Fibroblast of skin of scalp (primary cell): ENCODE measurements at regions not wholly inside any gene's neighbourhood (a gene's known extent, or its start where the extent isn't known, plus 50 kb on each side); places are given as distances from the start of the nearest gene placed in this dataset.
"Not testable (repeated sequence)": the region's sequence is repeated elsewhere in the genome, so short reads cannot be mapped to it uniquely, and the experiment has no call there.

ENCODE experiments used
- DNase-seq: peaks from one replicate; pipeline ENCODE4 v3.0.0-alpha.2; 2013

DNA sequence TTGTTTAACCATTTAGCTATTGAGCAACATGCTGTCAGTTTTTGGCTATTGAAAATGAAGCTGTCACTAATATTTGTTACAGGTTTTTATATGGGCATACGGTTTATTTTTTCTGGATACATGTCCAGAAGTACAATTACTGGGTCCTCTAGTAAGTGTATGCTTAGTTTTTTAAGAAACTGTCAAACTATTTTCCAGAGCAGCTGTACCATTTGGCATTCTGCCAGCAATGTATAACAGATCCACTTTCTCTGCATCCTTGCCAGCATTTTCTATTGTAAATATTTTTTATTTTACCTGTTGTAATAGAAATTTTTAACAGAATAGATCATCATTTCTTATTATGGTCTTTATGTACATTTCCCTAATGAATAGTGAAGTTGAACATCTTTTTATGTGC lies 658.8 kb downstream of the EDEM1 start:
- DNase-seq = no peak

DNA sequence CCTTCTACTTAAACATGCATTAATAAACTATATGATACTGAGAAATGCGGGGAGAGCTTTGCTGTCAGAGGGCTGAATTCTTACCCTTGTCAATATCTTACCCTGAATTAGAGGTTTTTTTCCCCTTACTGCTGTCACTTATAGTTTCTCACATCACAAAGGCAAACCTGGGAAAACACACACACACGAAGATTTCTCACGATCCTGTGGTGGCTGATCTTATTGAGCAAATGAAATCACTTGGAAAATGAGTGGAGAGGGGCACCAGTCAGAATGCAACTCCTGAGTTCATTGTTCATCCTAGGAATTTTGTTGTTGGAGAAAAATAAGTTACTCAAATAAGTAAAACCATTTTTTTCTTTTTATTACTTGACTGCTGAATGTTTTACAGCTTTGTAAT lies 673.6 kb downstream of the EDEM1 start:
- DNase-seq = no peak

DNA sequence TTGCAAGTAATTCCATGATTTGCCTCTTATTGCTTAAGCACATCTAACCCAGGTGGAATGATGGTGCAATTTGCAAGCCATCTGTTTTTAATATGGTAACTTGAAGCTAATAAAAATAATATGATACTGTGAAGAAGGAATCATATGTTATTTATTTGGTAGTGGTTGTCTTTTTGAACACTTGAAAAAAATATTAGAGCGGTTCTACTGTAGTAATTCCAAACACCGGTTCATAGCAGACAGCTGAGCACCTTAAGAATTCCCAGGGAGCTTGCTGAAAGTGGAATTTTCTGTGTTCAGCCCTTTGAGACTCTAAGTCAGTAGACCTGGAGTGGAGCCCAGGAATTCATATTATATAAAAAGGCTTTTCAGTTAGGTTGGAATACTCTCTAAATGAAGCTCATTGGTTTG lies 687.4 kb downstream of the EDEM1 start:
- DNase-seq = no peak

DNA sequence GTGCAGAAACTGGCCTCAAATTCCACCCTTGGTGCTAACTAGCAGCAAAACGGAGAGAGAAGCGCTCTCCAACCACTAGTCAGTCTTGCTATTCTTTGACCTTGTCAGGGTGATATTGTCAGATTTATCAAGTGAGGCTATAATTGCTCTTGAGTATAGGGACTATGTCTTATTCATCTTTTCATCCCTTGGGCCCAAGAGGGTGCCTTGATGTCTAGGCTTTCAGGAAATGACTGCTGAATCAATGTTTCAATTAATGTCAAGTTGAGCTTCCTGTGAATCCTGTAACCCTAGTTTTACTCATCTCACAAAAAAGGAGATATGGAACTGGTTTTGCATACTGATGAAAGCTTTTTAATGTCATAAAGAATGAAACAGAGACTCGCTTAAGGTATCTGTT lies 701.3 kb downstream of the EDEM1 start:
- no peak for DNase-seq

DNA sequence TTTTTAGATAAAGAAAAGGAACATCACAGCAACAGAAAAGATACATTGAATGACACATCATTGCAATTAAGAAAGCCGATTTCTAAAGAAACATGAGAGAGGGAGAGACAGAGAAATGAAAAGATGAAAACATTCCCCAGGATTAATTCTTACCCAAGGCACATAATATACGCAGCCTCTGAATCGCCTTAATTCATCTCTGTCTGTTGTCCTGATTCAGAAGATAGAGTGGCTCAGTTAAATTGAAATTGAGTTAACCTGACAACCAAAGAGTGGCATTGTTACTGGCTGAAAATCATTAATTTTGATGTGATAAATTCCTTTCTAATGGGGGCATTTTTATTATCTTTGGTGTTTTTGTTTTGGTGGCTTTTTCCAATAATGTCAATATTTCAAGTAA lies 701.9 kb downstream of the EDEM1 start:
- DNase-seq = no peak

DNA sequence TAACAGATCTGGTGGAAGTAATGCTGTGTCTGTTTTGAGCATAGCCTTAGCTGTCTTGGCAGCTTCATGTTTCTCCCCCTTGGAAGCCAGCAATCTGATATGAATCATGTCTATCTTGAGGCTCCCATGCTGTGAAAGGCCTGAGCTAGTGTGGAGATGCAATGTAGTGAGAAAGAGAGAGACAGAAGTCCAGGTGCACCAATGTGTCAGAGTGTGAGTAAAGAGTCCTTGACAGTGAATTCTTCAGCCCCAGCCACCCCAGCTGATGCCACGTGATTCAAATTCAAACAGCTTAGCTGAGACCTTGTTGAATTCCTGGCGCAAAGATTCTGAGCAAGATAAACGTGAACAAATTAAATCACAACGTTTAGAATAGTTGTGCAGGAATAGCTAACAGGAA lies 704.2 kb downstream of the EDEM1 start:
- no peak for DNase-seq

DNA sequence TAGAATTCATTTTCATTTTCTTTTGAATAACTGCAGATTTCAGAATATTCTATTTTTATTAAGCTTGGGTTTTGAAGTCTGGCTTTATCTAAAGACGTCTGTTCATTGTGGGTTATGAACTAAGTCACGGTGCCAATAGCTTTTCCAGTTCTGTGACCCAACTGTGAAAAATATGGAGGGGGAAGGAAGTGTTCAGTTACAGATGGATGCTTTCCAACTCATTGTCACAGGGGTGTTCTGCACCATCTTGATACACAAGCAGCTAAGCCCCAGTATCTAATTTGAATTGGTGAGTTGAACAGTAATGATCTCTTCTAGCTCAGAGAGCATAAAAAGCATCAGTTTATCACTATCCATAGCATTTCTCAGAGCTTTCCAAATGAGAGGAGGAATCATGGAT lies 710.6 kb downstream of the EDEM1 start:
- DNase-seq = no peak

DNA sequence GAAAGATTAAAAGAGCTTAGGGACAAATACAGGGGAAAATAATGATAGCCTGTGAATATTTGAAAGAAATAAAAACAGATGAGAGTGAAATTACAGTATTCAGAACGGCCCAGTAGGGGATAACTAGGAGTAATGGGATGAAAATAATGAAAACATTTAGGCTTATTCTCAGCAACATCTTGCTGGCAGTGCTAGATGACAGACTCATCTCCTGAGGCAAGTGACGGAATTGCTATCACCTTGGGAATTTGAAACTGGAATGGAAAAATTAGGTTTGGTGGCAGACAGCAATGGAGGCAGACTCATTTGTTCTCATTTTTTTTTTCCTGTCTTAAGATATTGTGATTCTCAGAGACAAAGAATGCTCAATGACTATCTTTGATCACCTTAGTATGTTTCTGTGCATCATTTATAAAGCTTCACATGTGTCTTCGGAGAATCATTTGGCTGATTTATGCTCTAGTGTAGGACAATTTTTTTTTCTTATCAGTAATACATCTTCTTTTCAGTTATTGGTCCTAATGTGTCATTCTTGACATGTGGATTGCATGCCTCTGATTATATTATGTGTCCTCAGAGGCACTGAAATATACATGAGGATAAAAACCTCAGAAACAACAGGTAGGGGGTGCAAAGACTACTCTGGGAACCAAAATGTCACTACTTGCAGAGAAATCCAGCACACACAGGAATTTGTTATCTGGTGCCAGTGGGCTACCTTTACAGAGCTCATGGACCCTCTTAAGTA lies 711.7 kb downstream of the EDEM1 start:
- no peak for DNase-seq

DNA sequence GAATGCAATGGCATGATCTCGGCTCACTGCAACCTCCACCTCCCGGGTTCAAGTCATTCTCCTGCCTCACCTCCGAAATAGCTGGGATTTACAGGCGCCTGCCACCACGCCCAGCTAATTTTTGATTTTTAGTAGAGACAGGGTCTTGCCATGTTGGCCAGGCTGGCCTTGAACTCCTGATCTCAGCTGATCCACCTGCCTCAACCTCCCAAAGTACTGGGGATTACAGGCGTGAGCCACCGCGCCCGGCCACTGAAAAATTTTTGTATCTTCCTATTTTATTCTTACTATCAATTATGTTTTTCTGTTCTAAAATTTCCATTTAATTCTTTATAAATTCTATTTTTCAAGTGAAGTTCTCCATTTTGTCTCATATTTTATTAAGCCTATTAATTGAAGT lies 730.4 kb downstream of the EDEM1 start:
- no peak for DNase-seq

DNA sequence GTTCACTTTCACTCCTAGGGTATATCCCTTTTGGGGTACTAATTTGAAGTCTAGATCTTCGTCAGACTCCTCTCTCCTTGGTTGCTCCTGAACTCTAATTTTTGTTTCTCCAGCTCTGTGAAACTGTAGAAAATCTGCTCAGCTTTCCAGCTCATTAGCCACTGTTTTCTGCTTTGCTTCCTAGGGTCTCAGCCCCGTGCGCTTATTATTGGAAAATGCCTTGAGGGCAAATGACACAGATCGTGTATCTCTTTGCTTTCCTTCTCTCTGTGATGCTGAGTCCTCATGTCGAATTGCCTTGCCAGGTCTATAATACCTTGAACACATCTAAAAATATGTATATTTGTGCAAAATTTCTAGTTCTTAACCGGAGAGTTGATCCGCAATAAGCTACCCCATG lies 731.1 kb downstream of the EDEM1 start:
- no peak for DNase-seq

DNA sequence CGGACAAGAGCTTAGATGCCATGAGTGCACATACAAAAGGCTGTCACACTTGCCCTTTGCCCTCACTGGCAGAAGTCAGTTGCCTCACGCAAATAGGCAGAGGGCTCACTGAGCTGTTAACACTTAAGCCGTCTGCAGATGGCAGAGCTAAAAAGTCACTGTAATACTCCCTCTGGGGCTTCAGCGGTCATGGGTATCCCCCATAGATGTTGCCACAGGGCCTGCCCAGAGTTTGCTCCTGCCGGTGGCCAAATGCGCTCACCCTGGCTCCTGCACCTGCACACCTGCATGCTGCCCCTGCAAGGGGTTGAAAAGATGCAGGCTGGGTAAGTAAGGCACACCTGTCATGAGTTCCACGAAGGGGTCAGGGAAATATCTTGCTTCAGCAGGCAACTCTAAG lies 741.5 kb downstream of the EDEM1 start:
- DNase-seq = no peak

DNA sequence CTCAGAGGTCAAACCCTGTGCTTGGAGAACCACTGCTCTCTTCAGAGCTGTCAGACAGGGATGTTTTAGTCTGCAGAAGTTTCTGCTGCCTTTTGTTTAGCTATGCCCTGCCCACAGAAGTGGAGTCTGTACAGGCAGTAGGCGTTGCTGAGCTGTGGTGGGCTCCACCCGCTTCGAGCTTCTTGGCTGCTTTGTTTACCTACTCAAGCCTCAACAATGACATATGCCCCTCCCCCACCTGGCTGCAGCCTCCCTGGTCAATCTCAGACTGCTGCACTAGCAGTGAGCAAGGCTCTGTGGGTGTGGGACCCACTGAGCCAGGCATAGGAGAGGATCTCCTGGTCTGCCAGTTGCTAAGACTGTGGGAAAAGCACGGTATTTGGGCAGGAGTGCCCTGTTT lies 756.6 kb downstream of the EDEM1 start:
- DNase-seq = not testable (repeated sequence)

DNA sequence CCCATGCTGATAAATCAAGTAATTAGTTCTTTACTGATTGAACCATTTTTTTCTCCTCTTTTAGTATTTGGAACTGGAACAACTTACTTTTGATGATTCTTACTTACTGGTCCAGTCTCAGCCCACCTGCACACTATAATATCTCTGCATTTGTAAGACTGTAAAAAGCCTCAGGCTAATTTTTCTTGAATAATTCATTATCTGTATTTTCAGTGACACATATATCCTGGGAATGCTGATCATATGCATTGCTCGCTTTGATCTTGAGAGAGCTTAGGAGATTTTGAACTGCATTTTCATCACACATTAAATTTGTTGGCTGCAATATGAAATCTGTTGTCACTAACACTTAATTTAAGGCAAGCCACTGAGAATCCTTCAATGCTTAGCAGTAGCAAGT lies 760.6 kb downstream of the EDEM1 start:
- no peak for DNase-seq

DNA sequence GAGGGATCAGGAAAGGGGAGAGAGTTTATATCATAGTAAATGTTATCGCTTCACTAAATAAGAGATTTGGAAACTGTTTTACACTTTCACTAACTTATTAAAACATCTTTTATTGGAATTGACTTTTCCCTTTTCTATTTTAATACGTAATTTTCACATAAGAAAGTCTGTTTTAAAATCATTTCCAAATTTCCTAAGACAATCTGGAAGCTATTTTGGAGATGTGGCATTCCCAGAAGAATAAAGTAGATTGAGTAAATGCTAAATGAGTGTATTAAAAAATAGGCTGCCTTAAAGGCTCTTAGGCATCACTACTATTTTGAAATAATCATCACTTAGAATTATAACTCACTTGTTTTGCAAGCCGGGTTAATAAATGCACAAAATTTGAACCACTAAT lies 763.5 kb downstream of the EDEM1 start:
- no peak for DNase-seq

DNA sequence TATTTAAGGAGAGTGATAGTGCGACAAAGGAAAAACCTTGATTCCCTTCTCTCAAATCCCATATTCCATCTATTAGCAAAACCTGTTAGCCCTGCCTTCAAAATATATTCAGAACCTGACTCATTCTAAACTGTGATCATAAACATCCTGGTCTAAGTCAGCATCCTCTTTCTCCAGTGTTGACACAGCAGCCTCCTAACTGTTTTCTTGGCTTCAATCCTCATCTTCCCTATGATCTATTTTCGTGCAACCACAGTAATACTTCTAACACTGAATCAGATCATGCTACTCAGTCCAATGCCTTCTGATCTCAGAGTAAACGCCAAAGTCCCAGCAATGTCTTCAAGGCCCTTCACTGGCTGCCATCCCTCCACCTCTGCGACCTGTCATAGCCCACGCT lies 785.1 kb downstream of the EDEM1 start:
- no peak for DNase-seq

DNA sequence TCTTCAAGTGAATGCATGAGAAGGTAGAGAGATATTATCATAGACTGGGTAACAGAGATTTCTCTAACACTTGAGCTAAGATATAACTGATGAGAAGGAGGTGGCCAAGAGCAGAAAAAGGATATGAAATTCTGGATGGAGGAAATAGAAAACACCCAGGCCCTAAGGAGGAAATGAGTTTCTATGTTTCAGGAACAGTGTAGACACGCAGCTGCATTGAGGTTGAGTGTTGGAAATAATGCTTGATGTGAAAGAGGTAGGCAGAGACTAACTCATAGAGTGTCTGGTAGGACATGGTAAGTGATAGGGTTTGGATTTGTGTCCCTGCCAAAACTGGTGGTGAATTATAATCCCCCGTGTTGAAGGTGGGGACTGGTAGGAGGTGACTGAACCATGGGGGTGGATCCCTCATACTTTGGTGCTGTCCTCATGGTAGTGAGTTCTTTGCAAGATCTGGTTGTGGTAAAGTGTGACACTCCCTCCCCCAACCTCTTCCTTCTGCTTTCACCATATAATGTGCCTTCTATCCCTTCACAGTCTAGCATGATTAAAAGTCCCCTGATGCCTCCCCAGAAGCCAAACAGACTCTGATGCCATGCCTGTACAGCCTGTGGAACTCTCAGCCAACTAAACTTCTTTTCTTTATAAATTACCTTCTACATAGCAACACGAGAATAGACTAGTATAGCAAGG lies 787.3 kb downstream of the EDEM1 start:
- DNase-seq = no peak

DNA sequence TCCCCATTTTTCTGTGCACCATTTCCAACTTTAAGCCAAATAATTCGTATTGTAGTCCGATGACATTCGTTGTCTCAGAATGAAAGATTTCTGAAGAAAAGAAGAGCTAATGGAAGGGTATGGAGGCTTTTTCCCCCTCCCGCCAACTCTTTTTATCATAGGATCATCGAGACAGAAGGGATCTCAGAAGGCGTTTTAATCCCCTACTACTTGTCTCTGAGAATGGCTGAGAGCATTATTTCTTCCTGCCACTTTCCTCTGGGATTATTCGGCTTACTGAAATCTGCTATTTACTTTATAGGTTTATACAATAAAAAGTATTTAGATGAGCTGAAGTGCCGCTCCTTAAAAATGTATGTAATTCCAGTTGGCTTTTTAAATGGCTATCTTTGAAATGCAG lies 789.8 kb downstream of the EDEM1 start:
- DNase-seq = no peak

DNA sequence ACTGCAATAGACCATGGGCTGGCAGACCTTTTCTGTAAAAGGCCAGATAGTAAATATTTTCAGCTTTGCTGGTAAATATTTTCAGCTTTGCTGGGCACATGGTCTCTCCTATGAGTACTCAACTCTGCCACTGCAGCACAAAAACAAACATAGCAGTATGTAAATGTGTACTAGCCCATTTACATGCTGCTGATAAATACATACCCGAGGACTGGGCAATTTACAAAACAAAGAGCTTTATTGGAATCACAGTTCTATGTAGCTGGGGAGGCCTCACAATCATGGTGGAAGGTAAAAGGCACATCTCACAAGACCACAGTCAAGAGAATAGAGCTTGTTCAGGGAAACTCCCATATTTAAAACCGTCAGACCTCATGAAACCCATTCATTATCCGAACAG lies 793.0 kb downstream of the EDEM1 start:
- DNase-seq = no peak

DNA sequence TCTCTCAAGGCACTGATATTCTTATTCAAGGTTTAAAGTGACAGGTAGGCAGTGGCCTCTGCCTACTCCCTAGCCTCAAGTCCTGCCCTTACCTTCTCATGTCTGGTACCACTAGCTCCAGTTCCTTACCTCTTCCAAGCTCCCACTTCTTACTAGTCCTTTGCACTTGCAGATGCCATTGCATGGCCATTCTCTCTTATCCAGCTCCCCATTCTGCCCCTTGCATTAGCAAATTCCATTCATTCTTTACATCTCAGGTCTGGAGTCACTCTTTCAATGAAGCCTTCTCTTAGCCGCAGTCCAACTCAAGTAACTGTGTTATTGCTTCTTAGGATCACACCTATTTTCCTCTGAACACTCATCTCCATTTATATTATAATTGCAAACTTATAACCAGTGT lies 807.1 kb downstream of the EDEM1 start:
- no peak for DNase-seq

DNA sequence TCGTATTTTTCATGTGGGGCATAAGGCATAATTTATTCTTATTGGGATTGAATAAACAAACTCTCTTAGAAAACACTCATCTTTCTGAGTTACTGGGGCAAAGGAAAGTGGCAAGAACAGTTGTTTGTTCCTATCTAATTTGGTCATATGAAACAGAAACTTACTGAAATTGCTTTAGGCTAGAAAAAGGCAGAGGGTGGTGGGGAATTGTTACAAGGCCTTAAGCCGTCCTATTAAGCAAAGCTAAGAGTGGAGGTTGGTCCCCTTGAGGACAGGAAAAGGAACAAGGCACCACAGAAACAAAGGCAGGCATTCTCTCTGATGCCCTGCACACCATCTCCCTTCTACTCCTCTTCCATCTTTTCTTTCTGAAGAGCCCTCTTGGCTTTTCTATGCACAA lies 830.9 kb downstream of the EDEM1 start:
- no peak for DNase-seq

DNA sequence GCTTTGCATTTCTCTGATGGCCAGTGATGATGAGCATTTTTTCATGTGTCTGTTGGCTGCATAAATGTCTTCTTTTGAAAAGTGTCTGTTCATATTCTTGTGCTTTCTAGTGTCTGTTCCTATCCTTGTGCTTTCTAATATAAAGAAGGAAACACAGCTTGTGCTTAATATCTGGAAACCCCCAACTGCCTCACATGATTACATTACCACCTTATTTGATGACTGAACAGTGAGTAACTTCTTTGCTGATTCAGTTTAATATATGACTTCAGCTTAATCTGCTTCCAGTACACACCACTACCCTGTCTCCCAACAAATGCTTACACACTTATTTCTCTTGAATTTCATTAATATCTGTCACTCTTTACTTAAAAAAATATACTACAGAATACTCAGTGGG lies 835.1 kb downstream of the EDEM1 start:
- no peak for DNase-seq

DNA sequence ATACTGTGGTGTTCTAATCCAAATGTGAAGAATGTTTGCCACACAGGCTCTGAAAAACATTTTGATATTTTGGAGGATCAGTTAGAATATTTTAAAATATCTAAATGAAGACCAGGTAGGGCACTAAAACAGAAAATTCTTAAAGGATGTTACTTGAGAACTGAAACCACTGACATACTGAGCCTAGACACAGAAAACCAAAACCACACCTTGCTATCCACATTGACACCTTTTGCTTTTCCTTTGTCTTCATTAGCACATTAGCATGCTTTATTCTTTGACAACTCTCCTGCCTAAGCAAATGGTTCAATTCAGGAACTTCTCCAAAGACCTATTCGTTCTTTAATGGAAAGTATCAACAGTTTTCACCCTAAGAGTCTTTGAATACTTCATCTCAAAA lies 835.9 kb upstream of the GRM7 start:
- no peak for DNase-seq

DNA sequence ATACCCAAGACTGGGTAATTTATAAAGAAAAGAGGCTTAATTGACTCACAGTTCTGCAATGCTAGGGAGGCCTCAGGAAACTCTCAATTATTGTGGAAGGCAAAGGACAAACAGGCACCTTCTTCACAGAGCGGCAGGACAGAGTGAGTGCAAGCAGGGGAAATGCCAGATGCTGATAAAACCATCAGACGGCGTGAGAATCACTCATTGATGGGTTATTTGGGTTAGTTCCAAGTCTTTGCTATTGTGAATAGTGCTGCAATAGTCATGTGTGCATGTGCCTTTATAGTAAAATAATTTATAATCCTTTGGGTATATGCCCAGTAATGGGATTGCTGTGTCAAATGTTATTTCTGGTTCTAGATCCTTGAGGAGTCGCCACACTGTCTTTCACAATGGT lies 830.3 kb upstream of the GRM7 start:
- not testable (repeated sequence) for DNase-seq

DNA sequence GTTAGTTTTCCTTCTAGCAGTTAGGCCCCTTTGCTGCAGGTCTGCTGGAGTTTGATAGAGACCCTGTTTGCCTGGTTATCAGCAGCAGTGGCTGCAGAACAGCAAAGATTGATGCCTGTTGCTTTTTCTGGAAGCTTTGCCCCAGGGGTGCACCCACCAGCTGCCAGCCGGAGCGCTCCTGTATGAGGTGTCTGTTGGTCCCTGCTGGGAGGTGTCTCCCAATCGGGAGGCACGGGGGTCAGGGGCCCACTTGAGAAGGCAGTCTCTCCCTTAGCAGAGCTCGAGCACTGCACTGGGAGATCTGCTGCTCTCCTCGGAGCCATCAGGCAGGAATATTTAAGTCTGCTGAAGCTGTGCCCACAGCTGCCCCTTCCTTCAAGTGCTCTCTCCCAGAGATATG lies 825.3 kb upstream of the GRM7 start:
- no peak for DNase-seq

DNA sequence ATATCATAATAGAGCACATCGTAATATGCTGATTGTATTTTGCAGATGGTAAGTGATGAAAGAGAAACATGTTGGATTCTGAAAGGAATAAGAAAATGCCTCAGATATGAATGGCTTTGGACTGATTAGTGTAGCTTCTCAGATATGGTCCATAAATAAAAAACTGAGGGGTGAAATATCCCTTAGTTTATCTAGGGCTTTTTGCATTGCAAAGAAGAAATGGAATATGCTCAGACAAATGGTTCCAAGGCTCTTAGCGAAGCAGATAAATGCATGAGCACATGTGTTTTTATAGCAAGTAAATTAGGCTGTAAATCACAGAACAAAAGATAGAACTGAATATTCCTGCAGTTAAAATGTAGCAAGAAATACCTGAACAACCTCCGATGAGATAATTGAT lies 820.9 kb upstream of the GRM7 start:
- DNase-seq = no peak
